Activated naive CD4-positive, alpha-beta T cell treated with anti-CD3 and anti-CD28 coated beads, Interleukin-2, amount 10 ng/mL, durations not matched to agents 7 days and 5 days (primary cell): ENCODE measurements at regions not wholly inside any gene's neighbourhood (a gene's known extent, or its start where the extent isn't known, plus 50 kb on each side); places are given as distances from the start of the nearest gene placed in this dataset.

Source experiments
- CTCF ChIA-PET: fragments of 350-600 bp; sonication (Branson Sonifier 250); formaldehyde crosslinking; loops from one replicate; lab custom pipeline; 2021; ENCODE audit warnings: antibody characterized with exemption; lab: Charles Lee
- DNase-seq: peaks from one replicate; pipeline ENCODE4 v3.0.0-alpha.2; 2020
- H3K27ac Mint-ChIP-seq: one replicate; pipeline ENCODE4 v1.8.0; 2021; ENCODE audit warnings: mild to moderate bottlenecking, moderate library complexity, mixed read lengths
- H3K27me3 Mint-ChIP-seq: one replicate; pipeline ENCODE4 v1.8.0; 2021; ENCODE audit warnings: mild to moderate bottlenecking, mixed read lengths
- H3K36me3 Mint-ChIP-seq: one replicate; pipeline ENCODE4 v1.8.0; 2021; ENCODE audit warnings: mixed read lengths
- H3K4me1 Mint-ChIP-seq: one replicate; pipeline ENCODE4 v1.8.0; 2021; ENCODE audit warnings: mixed read lengths
- H3K4me3 Mint-ChIP-seq: one replicate; pipeline ENCODE4 v1.8.0; 2021; ENCODE audit warnings: mild to moderate bottlenecking, moderate library complexity, mixed read lengths
- H3K9me3 Mint-ChIP-seq: one replicate; pipeline ENCODE4 v1.8.0; 2021; ENCODE audit warnings: mixed read lengths

DNA sequence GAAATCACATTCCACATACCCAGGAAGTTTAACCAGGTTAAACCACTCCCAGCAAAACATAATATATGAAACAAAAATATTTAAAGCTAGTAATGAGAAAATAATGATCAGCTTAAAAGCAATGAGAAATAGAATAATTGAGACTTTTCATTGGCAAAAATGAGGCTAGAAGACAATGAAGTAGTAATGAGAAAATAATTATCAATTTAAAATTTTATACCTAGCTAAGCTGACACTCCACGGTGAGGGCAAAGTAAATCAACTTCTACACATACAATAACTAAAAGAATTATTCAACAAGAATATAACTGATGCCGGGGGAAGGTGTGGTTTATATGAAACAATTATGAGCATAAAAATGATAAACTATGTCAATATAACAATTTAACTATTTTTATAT lies 82.2 kb upstream of the TES start:
- Mint-ChIP-seq H3K36me3 (no peaks in the 10 kb centered on the region), H3K4me1 (no peaks in the 10 kb centered on the region), H3K27me3 (peaks cover 10% of the 10 kb centered on the region), H3K27ac (no peak overlapping the region), H3K4me3 (no peak overlapping the region), H3K9me3 (peaks cover 6% of the 10 kb centered on the region)
- CTCF ChIA-PET = interaction anchor here (1.2 kb wide), 1 partner anchor 398 kb away, joined by 3 read pairs; no protein-coding TSS in a partner anchor
- DNase-seq = no peak

DNA sequence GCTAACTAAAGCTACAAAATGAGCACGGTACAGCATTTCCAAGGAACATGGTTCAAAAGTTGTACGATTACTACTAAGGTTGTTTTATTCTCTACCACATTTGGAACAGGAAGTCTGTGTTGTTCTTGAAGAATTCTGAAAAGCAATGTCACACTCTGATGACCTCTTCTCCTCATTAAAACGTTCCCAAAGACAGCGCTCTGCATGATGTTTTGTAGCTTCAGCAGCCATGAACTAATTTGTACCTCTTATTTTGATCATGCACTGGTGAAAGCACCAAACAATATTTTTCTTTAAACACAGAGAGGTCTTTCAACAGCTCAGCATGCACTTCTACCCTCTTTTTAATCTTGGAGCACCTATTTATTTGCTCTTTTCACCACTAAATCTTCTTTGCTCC lies 75.0 kb upstream of the TES start:
- no peaks in the 10 kb centered on the region for H3K36me3 Mint-ChIP-seq
- peaks cover 3% of the 10 kb centered on the region for H3K4me1 Mint-ChIP-seq
- no peak overlapping the region for H3K27ac Mint-ChIP-seq
- H3K27me3 Mint-ChIP-seq = peaks cover 14% of the 10 kb centered on the region
- H3K9me3 Mint-ChIP-seq = no peaks in the 10 kb centered on the region
- no peak for DNase-seq
- H3K4me3 Mint-ChIP-seq = no peak overlapping the region
- CTCF ChIA-PET = interaction anchor here (1.5 to 3.3 kb wide), 2 partner anchors 31 to 391 kb away, joined by 4 to 10 read pairs; no protein-coding TSS in a partner anchor

DNA sequence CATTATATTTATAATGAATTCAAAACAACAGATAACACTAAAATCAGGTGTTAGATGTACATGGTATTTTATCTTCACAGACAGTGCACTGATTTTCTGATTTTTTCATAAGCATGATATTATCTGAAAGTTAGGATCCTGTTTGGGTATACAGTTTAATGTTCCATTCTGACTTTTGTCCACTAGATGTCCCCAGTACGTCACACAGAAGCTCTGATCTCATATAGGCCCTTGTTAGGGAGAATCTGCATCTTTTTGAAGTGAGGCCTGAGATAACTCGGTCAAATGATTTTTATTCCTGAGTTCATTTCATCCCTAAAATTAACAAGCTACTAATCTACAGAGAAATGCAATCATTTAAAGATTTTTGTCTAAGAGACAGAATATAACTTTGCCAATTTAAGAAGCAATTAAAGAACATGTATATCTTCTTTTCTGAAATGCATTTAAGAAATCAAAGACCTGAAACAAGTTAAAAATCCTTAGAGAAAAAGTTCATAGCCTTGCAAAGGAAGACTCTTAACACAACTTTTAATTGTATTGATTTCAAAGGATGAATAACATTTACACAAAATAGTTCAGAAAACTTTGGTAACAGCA lies 72.0 kb upstream of the TES start:
- Mint-ChIP-seq H3K27me3 (peaks cover 7% of the 10 kb centered on the region), H3K4me1 (peaks cover 22% of the 10 kb centered on the region), H3K27ac (no peak overlapping the region), H3K9me3 (peaks cover 9% of the 10 kb centered on the region), H3K36me3 (peaks cover 10% of the 10 kb centered on the region), H3K4me3 (no peak overlapping the region)
- peak; percentile 39 for DNase-seq
- CTCF ChIA-PET = interaction anchor here (0.8 to 1.7 kb wide), 17 partner anchors 19 to 452 kb away, joined by 3 to 20 read pairs (median 5); partner anchors contain the start of gene TES

DNA sequence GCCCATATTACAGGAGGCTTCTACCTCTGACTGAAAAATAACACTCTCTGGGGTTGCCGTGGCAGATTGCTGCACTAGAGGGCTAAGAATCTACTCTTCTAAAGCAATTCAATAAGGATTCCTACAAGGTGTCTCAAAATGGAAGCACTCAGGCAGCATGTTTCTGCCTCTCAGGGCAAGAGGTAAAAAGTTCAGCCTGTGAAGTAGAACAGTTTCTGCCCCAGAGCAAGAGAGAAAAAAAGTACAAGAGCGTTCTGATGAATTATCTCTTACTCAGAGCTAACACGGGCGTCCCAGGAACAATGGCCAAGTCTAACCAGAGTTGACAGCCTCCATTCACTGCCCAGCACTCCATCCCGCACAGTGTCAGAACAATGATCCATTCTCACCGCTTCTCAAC lies 71.3 kb upstream of the TES start:
- Mint-ChIP-seq H3K9me3 (peaks cover 9% of the 10 kb centered on the region), H3K4me1 (peaks cover 29% of the 10 kb centered on the region), H3K27ac (no peak overlapping the region), H3K27me3 (peaks cover 5% of the 10 kb centered on the region), H3K4me3 (no peak overlapping the region), H3K36me3 (peaks cover 10% of the 10 kb centered on the region)
- CTCF ChIA-PET = interaction anchor here (0.6 to 1.7 kb wide), 17 partner anchors 19 to 452 kb away, joined by 3 to 20 read pairs (median 5); partner anchors contain the start of gene TES
- DNase-seq = no peak

DNA sequence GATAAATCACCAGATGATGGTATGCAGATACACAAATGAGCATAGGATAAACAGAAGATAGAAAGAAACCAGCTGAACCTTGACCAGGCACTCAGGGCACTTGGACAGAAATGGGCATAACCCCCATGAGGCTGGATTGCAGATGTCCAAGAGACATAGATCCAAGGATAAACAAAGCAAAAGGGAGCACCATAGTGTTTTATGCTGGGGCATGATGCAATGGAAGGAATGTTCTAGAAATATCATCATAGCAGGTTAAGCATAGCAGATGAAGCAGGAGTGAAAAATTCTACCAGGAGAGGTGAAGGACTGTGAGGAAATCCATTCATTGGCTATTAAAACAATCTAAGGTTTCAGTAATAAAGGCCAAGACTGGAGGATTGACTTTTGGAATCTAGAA lies 70.5 kb upstream of the TES start:
- Mint-ChIP-seq H3K36me3 (peaks cover 14% of the 10 kb centered on the region), H3K27me3 (peaks cover 5% of the 10 kb centered on the region), H3K4me3 (no peak overlapping the region), H3K9me3 (peaks cover 9% of the 10 kb centered on the region), H3K4me1 (peaks cover 37% of the 10 kb centered on the region), H3K27ac (no peak overlapping the region)
- CTCF ChIA-PET = interaction anchor here (0.6 to 1.7 kb wide), 6 partner anchors 28 to 451 kb away, joined by 3 to 20 read pairs (median 4); no protein-coding TSS in a partner anchor
- DNase-seq = no peak

DNA sequence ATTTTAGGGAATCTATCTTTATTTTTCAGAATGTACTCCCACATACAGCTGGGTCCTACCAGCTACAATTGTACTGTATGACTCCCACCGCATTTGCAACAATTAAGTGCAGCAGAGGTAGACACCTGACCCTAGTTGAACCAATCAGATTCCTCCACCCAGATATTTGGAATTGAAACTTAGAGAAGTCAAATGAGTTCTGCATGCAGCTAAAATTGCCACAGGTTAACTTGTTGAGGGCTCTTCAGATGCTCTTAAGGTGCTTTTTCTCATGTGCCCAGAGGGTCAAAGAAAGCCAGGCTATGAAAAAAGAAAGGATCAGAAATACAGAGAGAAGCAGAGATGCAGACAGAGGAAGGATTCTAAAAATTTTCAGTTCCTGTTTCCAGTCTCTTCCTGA lies 68.0 kb upstream of the TES start:
- H3K27me3 Mint-ChIP-seq = no peaks in the 10 kb centered on the region
- CTCF ChIA-PET = interaction anchor here (0.6 to 2.7 kb wide), 5 partner anchors 9 to 446 kb away, joined by 3 to 13 read pairs (median 4); no protein-coding TSS in a partner anchor
- peaks cover 9% of the 10 kb centered on the region for H3K9me3 Mint-ChIP-seq
- peaks cover 60% of the 10 kb centered on the region for H3K4me1 Mint-ChIP-seq
- peaks cover 15% of the 10 kb centered on the region for H3K36me3 Mint-ChIP-seq
- H3K4me3 Mint-ChIP-seq = no peak overlapping the region
- no peak for DNase-seq
- peak overlapping the region; percentile 67 for H3K27ac Mint-ChIP-seq

DNA sequence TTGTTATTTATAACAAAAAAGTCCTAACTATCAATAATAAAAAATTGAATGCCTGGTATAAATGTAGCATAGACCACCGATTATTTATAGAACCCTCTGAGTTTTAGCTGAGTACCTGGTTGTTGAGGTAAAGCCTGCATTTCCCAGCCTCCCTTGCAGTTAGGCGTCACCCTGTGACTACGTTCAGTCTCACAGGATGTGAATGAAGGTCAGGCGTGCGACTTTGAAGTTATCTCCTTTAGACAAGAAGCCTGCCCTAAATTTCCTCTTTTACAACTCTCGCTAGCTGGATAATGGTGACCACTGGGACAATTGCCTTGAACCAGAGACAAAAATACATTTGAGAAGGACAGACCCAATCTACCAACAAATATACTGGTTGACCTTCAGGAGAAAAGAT lies 67.5 kb upstream of the TES start:
- Mint-ChIP-seq H3K9me3 (peaks cover 9% of the 10 kb centered on the region), H3K4me1 (peaks cover 60% of the 10 kb centered on the region), H3K4me3 (no peak overlapping the region), H3K36me3 (peaks cover 16% of the 10 kb centered on the region), H3K27me3 (no peaks in the 10 kb centered on the region), H3K27ac (peak overlapping the region; percentile 83)
- CTCF ChIA-PET = interaction anchor here (0.6 to 2.7 kb wide), 6 partner anchors 9 to 445 kb away, joined by 3 to 13 read pairs (median 4); no protein-coding TSS in a partner anchor
- peak; percentile 55 for DNase-seq

DNA sequence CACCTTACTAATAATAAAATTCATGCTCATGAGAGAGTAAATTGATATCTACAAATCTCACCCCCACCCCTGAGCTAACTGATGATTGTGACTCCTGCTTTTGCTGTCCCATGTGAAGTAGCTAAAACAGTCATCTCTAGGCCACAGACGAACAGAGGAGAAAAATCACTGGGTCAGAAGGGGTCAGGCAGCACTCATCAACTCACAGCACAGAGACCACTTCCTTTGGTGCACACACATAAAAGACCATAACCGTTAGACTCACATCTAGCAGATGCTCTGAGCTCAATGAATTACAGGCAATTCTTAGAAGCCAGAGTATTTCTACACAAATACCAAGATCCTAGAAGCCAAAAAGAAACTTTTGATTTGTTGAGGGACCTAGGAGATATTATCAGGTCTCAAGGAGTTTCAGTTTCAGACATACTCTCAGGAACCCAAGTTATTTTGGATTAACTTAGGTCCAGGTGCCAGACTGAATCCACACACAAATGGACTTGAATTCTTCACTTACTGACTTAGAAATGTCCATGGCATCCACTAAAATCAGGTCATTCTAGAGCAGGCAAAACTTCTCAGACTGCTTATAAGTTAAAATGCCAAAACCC lies 65.0 kb upstream of the TES start:
- peaks cover 20% of the 10 kb centered on the region for H3K36me3 Mint-ChIP-seq
- CTCF ChIA-PET = interaction anchor here (0.5 to 1.3 kb wide), 11 partner anchors 18 to 442 kb away, joined by 3 to 8 read pairs (median 3); partner anchors contain the start of gene TES

DNA sequence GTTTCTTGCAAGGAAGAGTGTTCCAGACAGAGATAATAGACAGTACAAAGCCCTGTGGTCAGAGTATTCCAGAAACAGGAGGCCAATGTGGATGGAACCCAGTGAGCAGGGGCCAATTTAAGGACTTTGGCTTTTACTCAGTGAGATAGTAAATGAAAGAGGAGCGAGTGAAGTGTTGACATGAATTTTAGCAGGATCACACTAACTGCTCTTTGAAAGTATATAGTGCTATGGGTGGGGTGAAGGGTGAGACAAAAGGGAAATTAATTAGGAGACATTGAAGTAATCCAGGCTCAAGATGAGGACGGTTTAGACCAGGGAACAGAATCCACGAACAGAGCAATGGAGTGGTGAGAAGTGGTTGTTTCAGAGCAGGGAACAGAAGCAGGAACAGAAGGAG lies 62.2 kb upstream of the TES start:
- no peak for DNase-seq
- CTCF ChIA-PET = no interaction called here
- Mint-ChIP-seq H3K9me3 (peaks cover 5% of the 10 kb centered on the region), H3K27ac (no peak overlapping the region), H3K4me1 (peaks cover 49% of the 10 kb centered on the region), H3K4me3 (no peak overlapping the region), H3K36me3 (peaks cover 11% of the 10 kb centered on the region), H3K27me3 (peaks cover 10% of the 10 kb centered on the region)

More for the DNA sequence above, 65.0 kb upstream of the TES start:
- H3K4me1 Mint-ChIP-seq = peaks cover 59% of the 10 kb centered on the region
- peaks cover 5% of the 10 kb centered on the region for H3K27me3 Mint-ChIP-seq
- peak overlapping the region; percentile 87 for H3K27ac Mint-ChIP-seq
- peaks cover 13% of the 10 kb centered on the region for H3K9me3 Mint-ChIP-seq
- peak; percentile 50 for DNase-seq
- H3K4me3 Mint-ChIP-seq = peak overlapping the region; percentile 14

DNA sequence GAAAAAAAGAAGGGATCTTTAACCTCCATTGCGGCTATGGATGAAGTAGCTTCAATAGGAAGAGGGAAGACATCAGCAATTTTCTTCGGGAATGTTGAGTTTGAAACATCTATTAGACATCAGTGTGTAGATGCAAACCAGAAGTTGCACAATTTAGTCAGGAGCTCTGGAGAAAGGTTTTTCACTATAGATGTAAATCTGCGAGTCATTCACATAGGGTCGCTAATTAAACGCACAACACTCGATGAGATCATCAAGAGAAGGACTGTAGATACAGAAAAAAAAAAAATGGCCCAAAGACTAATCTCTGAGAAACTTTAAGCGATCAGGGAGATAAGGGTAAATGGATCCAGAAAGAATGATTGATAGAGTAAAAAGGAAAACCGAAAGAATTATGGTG lies 61.7 kb upstream of the TES start:
- H3K27ac Mint-ChIP-seq = no peak overlapping the region
- no peak for DNase-seq
- peaks cover 10% of the 10 kb centered on the region for H3K36me3 Mint-ChIP-seq
- peaks cover 44% of the 10 kb centered on the region for H3K4me1 Mint-ChIP-seq
- peaks cover 13% of the 10 kb centered on the region for H3K27me3 Mint-ChIP-seq
- CTCF ChIA-PET = no interaction called here
- no peak overlapping the region for H3K4me3 Mint-ChIP-seq
- H3K9me3 Mint-ChIP-seq = peaks cover 4% of the 10 kb centered on the region

DNA sequence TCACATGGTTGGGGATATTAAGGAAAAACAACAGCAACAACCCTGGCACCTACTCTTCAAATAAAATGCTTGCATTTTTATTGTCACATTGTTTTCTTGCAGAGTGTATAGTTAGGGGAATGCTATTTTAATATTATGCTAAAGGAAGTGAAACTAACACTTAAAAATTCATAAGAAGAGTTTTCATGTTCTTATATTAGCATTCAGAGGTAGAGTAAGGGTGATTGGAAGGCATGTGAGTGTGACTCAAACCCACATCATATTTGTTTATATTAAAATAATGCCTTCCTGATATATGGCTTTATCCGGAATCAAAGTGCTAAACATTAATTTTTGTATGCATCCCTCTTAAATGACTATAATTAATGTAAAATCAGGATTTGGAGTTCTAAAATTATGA lies 59.8 kb upstream of the TES start:
- CTCF ChIA-PET = no interaction called here
- Mint-ChIP-seq H3K4me1 (peaks cover 24% of the 10 kb centered on the region), H3K4me3 (no peak overlapping the region), H3K36me3 (peaks cover 5% of the 10 kb centered on the region), H3K27me3 (peaks cover 13% of the 10 kb centered on the region), H3K27ac (no peak overlapping the region), H3K9me3 (peaks cover 4% of the 10 kb centered on the region)
- DNase-seq = no peak

DNA sequence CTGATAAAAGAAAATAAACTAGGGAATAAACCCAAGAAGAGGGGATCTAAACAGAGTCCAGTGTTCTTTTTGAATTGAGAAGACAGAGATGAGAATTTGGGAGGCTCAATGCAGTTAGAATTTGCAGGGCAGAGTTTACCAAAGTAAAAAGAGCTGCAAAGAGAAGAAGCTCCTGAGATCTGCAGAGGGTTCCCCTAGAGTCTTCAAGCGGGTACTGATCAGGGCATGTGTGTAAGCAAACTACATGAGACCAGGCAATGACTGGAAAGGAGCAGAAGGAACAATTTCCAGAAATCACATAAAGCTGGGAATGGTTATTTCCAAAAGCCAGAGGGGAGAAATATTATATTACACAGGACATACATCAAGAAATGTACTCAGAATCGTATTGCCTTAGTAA lies 58.1 kb upstream of the TES start:
- peaks cover 17% of the 10 kb centered on the region for H3K27me3 Mint-ChIP-seq
- no peak overlapping the region for H3K27ac Mint-ChIP-seq
- peaks cover 9% of the 10 kb centered on the region for H3K4me1 Mint-ChIP-seq
- H3K36me3 Mint-ChIP-seq = peaks cover 5% of the 10 kb centered on the region
- no peak overlapping the region for H3K4me3 Mint-ChIP-seq
- no peak for DNase-seq
- CTCF ChIA-PET = interaction anchor here (1.5 kb wide), 1 partner anchor 14 kb away, joined by 4 read pairs; no protein-coding TSS in a partner anchor
- H3K9me3 Mint-ChIP-seq = peaks cover 4% of the 10 kb centered on the region

DNA sequence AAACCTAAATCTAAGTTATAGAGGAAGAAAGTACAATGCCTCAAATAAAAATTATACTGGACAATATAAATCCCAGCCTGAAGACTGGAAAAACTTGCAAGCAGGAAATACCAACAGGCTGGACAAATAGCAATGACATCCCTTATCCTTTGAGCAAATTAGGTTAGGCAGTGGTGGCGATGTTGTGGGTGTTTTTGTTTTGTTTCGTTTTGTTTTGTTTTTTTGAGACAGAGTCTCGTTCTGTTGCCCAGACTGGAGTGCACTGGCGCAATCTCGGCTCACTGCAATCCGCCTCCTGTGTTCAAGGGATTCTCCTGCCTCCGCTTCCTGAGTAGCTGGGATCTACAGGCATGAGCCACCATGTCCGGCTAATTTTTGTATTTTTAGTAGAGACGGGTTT lies 57.3 kb upstream of the TES start:
- Mint-ChIP-seq H3K4me1 (peaks cover 9% of the 10 kb centered on the region), H3K27ac (no peak overlapping the region), H3K4me3 (no peak overlapping the region), H3K27me3 (peaks cover 21% of the 10 kb centered on the region), H3K36me3 (peaks cover 2% of the 10 kb centered on the region), H3K9me3 (peaks cover 2% of the 10 kb centered on the region)
- DNase-seq = no peak
- CTCF ChIA-PET = interaction anchor here (0.6 to 1.5 kb wide), 2 partner anchors 14 to 16 kb away, joined by 3 to 4 read pairs; no protein-coding TSS in a partner anchor

DNA sequence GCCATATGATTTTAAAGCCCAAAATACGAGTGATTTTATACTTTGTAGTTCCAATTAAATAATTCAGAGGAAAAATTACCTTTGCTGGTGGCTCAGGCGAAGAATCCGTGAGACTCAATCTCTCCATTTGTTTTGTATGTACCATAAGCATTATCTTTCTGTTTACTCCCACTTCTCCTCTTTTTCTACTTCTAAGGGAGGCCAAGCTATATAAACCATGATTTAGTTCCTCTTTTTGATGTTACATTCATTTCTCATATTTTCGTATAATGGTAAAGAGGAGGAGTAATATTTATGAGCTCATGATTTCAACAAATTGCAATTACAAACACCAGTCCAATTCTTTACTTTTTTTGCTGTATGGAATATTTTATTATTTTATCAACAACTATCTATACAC lies 50.6 kb upstream of the TES start:
- no peak overlapping the region for H3K4me3 Mint-ChIP-seq
- no peak overlapping the region for H3K27ac Mint-ChIP-seq
- H3K9me3 Mint-ChIP-seq = no peaks in the 10 kb centered on the region
- H3K27me3 Mint-ChIP-seq = peaks cover 22% of the 10 kb centered on the region
- DNase-seq = no peak
- no peaks in the 10 kb centered on the region for H3K36me3 Mint-ChIP-seq
- no peaks in the 10 kb centered on the region for H3K4me1 Mint-ChIP-seq
- CTCF ChIA-PET = no interaction called here
